Adrenal gland (tissue), 5 donors: ENCODE measurements at regions not wholly inside any gene's neighbourhood (a gene's known extent, or its start where the extent isn't known, plus 50 kb on each side); places are given as distances from the start of the nearest gene placed in this dataset.
A peak's percentile ranks its signal among the peaks of the same experiment; 100 is the strongest.

Source experiments
- POLR2A ChIP-seq, 2 donors: fragments of 450-650 bp; IDR thresholded peaks; one replicate each; pipeline ENCODE4 v1.6.1; 2017; ENCODE audit warnings: antibody characterized with exemption in 2 of 2, mild to moderate bottlenecking in 2 of 2, moderate library complexity in 1 of 2
- TF ChIP-seq, protein P1 (sequence below), 6 experiments: fragments of 450-650 bp in 4 of 6; fragments of 200-600 bp in 2 of 6; sonication (generic) in 1 of 6; IDR thresholded peaks; 1 replicate in 5 of 6; 2 replicates in 1 of 6; pipeline versions ENCODE4 v1.5.1 to v1.8.0; 2016 to 2021; ENCODE audit warnings: antibody characterized with exemption in 6 of 6, mild to moderate bottlenecking in 2 of 6, moderate library complexity in 1 of 6
- donor health status: DM: no; HTN: no; CAD: no.

DNA sequence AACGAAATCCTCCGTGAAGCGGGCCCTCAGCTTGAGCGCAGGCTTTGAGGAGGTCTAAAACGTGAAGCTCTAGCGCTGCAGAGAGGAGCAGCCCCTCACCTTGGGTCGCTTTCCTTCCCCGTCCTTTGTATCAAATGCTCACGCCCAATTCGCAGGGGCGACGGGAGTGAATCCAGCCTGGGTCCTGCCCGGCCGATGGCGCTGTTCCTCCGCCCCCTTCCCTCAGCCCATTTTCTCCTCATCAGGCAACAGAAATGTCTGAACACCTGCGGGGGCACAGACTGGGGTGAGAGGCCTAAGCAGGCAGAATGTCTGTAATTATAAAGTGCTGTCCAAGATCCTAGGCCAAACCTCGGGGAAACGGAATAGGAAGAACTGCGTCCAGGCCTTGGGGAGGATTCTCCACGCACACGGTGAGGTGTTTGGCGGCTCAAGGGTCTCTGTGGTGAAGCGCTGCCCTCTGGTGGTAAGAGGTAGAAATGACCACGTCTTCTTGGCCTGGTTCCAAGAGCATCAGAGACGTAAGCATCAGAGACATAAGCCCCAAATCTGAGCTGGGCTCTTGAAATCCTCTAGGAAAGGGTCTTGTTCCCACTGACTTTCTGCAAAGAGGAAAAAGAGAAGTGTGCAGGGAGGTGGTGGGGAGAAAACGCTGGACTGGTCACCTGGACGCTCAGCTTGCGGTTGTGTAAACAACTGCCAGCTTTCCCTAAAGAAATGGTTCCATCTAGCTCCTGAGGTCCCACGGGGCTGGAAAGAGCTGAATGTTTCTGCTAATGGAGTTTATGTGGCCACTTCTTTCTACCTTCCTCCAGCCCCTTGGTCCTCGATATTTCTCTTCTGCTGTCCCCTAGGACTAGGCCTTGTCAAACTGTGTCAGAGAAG lies 92.1 kb upstream of the CD53 start:
- TF ChIP-seq, protein P1, sequence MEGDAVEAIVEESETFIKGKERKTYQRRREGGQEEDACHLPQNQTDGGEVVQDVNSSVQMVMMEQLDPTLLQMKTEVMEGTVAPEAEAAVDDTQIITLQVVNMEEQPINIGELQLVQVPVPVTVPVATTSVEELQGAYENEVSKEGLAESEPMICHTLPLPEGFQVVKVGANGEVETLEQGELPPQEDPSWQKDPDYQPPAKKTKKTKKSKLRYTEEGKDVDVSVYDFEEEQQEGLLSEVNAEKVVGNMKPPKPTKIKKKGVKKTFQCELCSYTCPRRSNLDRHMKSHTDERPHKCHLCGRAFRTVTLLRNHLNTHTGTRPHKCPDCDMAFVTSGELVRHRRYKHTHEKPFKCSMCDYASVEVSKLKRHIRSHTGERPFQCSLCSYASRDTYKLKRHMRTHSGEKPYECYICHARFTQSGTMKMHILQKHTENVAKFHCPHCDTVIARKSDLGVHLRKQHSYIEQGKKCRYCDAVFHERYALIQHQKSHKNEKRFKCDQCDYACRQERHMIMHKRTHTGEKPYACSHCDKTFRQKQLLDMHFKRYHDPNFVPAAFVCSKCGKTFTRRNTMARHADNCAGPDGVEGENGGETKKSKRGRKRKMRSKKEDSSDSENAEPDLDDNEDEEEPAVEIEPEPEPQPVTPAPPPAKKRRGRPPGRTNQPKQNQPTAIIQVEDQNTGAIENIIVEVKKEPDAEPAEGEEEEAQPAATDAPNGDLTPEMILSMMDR (IDR thresholded peaks at IDR 0.05): peak; percentile 63 to 78 (median 68)
- TF ChIP-seq POLR2A (IDR thresholded peaks at IDR 0.05): no peak
